PC-9 (cell line): ENCODE measurements at regions not wholly inside any gene's neighbourhood (a gene's known extent, or its start where the extent isn't known, plus 50 kb on each side); places are given as distances from the start of the nearest gene placed in this dataset.

ENCODE experiments used
- CTCF ChIP-seq: fragments of 200-600 bp; sonication (generic); conservative IDR thresholded peaks from 2 replicates; pipeline ENCODE4 v1.6.1; 2017; ENCODE audit warnings: mixed run types, antibody characterized with exemption, mild to moderate bottlenecking, moderate library complexity
- EZH2 ChIP-seq: fragments of 200-600 bp; sonication (generic); IDR thresholded peaks from 2 replicates; pipeline ENCODE4 v1.8.0; 2017; ENCODE audit warnings: antibody characterized with exemption, low read depth

GRCh38 chr1:36654586-36654985 is 171.9 kb upstream of the CSF3R start:
- TF ChIP-seq CTCF (no peak), EZH2 (no peak)
